DMS53 (cell line): ENCODE measurements at regions not wholly inside any gene's neighbourhood (a gene's known extent, or its start where the extent isn't known, plus 50 kb on each side); places are given as distances from the start of the nearest gene placed in this dataset.
"Not testable (repeated sequence)": the region's sequence is repeated elsewhere in the genome, so short reads cannot be mapped to it uniquely, and the experiment has no call there.

ENCODE experiments used
- DNase-seq: peaks from one replicate; lab custom pipeline; 2025; lab: John Stamatoyannopoulos, UW

DNA sequence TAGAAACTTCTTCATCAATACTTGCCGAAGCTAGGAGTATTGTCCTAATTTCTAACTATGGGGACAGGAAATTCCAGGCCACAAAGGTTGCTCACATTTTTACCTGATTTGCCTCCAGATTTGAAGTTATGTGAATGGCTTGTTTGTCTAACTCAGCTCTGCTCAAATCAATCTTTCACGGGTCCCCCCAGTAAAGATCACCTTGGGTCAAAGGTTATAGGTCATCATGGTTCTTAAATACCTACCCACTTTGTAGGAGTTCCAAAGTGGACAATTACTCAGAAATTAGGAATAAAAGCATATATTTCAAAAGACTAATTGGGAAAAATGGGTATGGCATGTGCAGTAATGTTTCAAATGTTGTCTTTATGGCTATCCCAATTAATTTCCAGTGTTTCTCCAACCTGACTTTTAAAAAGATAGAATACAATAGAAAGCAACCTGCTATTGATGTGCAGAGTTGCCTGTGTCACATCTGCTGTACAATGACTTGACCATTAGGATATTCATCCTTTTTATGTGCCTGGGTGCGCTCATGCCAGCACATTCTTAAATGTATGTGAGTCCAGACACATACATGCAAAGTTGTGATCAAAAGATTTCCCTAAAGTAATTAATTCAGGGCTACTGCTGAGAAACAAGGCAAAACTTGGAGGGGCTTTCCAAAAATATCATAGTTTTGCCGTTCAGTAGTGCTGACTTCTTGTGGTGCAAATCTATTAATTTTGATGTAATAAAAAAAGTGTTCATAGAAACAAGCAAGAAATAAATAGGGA is 126.1 kb downstream of the MYCN start:
- DNase-seq = no peak

DNA sequence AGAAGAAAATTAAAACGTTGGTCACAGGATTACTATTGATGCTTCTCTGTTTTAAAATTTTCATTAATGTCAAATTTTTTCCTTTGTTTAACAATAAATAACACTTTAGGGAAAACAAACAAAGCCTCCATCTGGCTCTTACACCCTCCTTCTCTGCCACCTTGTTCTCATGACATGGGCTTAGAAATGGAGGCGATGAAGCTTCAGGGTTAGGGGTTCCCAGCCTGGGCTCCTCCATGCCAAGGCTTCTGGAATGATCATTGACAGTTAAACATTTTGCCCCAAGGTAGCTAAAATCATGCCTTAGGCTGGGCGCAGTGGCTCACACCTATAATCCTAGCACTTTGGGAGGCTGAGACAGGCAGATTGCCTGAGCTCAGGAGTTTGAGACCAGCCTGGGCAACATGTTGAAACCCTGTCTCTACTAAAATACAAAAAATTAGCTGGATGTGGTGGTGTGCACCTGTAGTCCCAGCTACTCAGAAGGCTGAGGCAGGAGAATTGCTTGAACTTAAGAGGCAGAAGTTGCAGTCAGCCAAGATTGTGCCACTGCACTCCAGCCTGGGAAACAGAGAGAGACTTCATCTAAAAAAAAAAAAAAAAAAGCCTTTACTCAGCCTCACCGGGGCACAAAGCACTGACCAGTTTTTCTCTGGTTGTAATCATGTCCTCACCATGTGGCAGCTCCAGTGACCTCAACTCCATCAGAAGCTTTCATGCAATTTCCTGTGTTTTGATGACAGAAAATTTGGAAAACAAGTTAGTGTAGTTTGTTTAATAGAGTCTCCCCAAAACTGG is 125.1 kb downstream of the MYCN start:
- DNase-seq = not testable (repeated sequence)

DNA sequence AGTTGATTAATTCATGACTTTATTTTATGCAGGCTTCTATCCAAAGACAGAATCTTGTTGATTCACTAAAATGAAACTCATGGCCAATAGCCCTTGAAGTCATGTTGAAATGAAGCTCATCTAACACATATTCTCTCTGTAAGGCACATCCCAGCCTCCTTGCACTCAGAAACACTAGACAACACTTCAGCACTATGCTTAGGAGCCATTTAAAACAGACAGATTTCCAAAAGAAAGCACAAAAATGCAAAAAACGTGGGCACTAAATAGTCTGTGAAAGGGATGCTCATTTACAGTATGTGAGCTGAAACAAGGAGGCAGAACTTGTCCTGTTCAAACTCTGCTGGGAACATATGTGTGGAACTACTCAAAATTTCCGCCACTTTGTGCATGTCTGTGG is 124.4 kb downstream of the MYCN start:
- DNase-seq = no peak

DNA sequence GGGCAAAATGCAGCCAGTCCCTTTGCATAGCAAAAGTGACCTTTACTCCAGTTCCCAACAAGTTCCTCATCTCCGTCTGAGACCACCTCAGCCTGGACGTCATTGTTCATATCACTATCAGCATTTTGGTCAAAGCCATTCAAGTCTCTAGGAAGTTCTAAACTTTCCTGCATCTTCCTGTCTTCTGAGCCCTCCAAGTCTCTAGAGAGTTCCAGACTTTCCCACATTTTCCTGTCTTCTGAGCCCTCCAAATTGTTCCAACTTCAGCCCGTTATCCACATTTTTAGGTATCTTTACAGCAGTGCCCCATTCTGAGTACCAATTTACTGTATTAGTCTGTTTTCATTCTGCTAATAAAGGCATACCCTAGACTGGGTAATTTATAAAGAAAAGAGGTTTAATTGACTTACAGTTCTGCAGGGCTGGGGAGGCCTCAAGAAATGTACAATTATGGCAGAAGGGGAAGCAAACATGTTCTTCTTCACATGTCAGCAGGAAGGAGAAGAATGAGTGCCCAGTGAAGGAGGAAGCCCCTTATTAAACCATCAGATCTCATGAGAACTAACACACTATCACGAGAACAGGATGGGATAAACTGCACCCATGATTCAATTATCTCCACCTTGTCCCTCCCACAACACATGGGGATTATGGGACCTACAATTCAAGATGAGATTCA is 123.7 kb downstream of the MYCN start:
- DNase-seq = no peak

DNA sequence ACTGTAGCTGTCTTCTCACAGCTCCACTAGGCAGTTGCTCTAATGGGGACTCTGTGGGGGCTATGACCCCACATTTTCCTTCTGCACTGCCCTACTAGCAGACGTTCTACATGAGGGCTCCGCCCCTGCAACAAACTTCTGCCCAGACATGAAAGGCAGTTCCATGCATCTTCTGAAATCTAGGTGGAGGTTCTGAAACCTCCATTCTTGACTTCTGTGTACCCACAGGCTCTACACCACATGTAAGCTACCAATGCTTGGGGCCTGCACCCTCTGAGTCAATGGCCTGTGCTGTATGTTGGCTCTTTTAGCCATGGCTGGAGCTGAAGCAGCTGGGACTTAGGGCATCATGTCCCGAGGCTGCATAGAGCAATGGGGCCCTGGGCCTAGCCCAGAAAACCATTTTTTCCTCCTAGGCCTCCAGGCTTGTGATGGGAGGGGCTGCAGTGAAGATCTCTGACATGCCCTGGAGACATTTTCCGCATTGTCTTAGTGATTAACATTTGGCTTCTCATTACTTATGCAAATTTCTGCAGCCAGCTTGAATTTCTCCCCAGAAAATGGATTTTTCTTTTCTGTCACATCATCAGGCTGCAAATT is 123.0 kb downstream of the MYCN start:
- no peak for DNase-seq

DNA sequence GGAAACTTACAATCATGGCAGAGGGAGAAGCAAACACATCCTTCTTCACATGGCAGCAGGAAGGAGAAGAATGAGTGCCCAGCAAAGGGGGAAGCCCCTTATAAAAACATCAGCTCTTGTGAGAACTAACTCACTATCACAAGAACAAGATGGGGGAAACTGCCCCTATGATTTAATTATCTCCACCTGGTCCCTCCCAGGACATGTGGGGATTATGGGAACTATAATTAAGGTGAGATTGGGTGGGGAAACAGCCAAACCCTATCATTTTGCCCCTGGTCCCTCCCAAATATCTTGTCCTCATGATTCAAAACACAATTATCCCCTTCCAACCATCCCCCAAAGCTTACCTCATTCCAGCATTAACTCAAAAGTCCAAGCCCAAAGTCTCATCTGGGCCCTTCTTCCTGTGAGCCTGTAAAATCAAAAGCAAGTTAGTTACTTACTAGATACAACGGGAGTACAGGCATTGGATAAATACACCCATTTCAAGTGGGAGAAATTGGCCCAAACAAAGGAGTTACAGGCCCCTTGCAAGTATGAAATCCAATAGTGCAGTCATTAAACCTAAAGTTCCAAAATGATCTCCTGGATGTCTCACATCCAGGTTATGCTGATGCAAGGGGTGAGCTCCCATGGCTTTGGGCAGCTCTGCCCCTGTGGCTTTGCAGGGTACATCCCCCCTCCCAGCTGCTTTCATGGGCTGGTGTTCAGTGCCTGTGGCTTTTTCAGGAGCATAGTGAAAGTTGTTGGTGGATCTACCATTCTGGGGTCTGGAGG is 122.3 kb downstream of the MYCN start:
- DNase-seq = no peak

DNA sequence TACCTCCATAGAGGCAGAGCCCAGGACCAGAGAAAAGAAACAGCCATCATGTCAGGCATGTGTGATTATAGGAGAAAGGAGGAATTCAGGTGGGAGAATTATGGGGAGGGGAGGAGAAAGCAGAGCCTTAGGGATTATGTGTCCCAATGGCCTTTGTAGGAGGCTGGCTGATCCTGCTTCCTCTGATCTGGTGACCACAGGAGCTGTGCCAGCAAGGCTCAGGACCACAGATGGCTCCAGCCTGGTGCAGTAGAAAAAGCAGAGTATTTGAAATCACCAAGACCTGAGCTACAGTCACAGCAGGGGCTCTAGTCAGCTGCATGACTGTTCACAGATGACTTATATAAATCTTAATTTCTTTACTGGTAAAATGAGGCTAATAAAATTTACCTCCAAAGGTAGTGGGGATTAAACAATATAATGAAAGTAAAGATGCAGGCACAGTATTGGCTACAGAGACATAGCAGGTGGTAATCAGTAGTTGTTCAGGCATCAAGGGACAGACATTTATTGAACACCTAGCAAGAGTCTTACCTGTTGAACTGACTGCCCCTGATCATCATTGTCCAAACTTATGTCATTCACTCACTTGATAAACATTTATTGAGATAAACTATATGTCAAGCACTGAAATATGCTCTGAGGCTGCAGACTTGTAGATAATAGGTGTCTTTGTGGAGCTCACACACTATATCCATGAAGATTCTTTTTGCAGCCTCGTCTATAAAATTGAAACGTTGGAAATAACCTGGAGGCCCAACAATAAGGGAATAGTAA is 121.3 kb downstream of the MYCN start:
- DNase-seq = no peak

DNA sequence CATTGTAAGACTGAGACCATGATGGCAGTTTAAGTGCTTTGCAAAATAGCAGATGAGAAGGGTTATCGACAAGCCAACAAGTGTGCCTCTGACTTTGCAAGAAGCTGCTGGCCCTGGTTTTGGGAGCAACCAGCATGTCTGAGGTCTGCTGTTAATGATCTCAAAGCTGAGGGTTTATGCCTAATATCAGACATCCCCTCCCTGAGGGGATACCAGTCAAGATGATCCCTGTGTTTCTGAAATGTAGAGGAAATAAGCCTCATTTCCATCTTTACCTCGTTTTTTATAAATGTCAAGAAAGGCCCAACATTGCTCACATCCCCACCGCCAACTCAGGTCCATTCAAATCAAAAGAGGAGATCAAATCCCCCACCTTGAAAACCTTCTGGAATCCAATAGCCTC is 120.6 kb downstream of the MYCN start:
- DNase-seq = no peak

DNA sequence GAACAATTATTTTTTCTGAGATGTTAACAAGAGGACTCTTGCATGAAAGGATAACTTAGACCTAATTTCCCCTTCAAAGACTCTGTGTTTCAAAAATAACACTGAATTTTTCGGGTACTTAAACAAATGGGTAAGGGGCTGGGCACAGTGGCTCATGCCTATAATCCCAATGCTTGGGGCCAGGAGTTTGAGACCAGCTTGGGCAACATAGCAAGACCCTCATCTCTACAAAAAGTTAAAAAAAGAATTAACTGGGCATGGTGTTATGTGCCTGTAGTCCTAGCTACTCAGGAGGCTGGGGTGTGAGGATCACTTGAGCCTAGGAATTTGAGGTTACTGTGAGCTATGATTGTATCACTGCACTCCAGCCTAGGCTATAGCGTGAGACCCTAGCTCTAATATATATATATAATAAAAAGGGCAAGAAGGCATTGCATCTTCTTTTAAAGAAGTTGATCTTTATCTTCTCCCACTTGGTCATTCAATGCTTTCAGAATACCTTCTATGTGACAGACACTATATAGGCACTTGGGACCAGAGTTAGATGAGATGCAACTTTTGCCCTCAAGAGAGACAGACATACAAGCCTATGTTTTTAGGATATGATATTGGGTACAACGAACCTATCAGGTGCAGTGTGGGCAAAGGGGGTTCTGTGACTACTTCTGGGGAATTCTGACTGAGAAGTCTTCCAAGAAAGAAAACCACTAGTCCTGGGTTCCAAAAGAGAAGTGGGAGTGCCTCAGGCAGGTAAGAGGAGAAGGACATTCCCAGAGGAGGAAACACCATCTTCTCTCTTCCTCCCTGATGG is 120.0 kb downstream of the MYCN start:
- DNase-seq = no peak

DNA sequence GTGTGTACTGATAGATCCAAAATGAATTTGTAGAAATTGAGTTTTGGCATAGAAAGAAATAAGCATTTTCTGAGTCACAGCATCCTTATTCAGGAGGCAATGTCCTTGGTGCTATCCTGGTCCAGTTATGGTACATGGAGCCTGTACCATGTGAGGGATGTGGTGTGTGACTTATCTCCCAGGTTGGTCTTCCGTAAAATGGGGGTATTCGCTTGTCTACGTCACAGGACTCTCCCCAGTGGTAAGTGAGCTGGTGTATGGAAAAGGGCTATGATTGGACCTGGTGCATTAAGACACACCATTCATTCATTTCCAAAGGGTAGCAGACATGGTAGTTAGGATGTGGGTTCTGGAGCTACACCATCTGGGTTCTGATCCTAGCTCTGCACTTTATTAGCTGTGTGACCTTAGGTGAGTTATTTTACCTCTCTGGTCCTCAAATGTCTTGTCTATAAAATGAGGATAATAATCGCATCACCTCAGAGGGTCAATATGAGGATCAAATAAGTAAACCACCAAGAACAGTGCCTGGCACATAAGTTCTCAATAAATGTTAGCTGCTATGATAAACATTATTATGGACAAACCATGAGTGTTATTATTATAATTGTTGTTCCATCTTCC is 119.2 kb downstream of the MYCN start:
- DNase-seq = no peak

DNA sequence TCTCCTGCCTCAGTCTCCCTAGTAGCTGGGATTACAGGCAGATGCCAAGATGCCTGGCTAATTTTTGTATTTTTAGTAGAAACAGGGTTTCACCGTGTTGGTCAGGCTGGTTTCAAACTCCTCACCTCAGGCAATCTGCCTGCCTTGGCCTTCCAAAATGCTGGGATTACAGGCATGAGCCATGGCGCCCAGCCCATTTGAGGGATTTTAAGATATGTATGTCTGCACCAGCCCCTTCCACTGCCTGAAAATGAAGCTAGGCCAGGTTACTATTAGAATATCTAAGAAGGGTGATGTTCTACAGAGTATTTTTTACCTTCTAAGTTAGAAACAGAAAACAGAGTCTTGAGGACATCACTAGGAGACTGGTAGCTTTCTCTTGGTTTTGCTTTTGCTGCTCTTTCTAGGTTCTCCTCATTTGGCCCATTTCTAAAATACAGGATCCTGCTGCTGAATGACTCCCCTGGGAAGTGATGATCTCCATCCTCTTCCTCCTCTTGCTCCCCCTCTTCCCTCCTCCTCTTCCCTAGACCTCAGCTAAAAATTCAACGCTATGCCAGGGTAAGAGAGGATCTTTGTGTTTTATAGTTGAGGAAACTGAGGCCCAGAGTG is 118.5 kb downstream of the MYCN start:
- DNase-seq = no peak

DNA sequence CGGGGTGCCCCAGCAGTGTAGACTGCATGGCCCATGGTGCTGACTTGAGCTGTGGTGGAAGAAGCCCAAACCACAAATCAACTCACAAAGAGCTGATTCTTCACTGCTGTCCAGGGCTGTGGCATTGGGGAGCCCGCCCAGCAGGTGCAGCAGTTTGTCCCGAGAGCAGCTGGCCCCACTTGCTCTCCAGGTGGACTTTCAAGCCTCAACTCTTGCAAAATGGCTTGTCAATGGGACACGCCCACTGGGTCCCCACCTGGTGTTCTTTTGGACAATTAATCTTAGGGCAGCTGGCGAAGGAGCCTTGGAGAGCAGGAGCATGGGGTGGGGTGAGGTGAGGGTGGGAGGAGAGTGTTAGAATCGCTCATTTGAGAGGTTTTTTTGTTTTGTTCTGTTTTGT is 117.9 kb downstream of the MYCN start:
- peak; percentile 7 for DNase-seq

DNA sequence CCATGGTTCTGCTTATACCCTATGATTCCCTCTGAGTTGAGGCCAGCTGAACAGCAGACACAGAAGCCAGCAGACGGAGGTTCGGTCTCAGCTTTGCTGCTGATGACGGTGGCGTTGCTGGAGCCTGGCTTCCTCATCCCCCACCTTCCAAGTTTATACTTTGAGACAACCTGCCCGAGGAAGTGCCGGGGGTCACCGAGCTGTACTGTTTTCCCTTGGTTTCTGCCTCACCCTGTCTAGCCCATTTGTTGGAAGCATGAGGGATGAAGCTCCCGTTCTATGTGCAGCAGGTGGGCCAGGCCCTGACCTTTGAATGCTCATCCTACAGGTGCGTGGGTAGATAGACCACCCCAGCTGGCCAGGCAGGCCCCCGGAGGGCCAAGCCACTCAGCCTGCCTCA is 117.3 kb downstream of the MYCN start:
- no peak for DNase-seq

DNA sequence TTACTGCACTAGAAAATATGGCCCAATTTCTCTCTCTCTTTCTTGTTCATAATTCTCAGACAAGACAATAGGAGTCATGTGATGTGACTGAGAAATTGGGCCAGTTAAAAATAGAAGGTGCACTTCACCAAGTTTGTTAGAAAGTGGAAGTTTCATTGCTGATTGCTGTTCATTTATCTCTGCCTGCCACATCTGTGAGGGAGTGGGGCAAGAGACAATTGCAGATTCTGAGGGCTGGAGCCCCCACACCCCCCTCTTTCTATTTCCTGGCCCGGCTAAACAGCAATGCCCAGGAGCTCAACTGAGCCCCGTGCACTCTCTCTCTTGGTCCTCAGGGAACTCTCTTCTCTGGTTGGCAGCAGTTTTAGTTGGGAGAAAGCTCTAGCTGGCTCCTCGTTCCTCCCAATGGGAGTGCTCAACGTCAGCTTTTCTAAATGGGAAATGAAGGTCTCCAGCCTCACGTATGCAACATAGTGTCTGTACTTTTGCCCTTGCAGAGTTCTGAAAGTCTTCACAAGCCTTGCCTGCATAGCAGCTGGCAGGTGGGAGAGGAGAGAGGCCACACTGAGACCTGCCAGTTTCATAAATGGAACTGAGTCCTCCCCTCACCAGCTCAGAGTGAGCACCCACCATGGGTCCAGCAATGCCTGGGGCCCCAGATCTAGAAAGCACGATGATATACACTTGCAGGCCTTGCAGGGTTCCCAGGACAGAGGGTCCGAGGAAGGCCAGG is 115.7 kb downstream of the MYCN start:
- DNase-seq = no peak

DNA sequence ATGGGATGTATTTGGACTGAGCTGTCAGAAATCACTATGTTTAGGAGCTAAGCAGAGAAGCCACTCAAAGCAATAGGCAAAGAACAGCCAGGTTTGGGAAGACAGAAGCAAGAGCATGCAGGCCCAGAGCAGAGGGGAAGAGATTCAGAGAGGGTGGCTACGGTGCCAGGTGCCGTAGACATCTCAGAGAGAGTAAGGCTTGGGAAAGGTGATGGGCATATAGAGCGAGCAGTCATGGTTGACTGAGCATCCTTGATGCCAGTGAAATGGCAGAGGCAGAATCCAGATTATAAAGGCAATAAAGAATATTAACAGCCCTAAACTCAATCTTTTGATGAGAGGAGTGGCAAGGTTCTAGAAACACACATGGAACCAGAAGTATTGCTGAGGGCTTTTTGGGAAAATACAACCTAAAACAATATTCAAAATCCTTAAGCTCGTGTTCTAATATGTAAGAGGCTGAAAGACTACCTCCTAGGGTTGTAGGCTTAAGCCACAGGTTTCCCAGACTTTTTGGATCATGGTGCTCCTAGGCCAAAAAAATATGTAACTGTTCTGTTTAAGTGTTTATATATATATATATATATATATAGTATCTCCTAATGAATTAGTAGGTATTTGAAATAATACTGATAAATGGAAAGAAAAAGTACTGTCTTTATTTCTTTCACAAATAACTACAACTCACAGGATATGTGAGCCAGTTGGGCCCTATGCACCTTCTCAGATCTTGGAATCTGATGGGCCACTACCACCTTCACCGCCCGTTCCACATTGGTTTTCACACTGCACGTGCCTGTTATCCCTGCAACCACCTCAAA is 113.3 kb downstream of the MYCN start:
- DNase-seq = no peak

DNA sequence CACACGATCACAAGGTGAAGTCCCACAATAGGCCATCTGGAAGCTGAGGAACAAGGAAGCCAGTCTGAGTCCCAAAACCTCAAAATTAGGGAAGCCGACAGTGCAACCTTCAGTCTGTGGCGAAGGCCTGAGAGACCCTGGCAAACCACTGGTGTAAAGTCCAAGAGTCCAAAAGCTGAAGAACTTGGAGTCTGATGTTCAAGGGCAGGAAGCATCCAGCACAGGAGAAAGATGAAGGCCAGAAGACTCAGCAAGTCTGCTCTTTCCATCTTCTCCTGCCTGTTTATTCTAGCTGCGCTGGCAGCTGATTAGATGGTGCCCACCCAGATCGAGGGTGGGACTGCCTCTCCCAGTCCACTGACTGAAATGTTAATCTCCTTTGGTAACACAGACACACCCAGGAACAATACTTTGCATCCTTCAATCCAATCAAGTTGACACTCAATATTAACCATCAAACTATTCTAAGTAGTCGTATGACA is 112.3 kb downstream of the MYCN start:
- DNase-seq = not testable (repeated sequence)

DNA sequence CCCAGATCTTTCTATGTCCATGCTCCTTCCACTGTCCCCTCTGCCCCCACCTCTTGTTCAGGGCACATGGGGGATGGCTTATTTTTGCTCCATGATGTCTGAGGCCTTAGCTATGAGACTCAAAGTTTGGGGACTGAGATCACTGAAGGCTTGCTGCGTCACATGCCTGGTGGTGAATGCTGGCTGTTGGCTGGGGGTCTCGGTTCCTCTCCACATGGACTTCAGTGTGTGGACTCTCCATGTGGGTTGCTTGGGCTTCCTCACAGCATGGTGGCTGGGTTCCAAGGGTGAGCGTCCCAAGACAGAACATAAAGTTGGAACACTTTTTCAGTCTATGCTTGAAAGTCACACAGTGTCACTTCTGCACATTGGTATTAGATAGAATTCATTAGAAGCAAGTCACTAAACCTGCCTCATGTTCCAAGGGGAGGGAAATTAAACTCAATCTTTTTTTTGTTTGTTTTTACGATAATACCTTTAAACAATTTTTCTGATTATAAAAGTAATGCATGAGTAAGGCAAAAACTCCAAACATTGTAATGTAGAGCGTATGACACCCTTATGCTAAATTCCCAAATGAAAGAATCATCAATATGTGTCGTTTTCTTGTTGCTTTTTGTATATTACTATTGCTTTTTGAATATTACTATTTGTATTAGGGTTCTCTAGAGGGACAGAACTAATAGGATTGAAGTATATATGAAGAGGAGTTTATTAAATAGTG is 111.7 kb downstream of the MYCN start:
- no peak for DNase-seq
